NCI-H2196 treated with DMSO at 0.1 percent for 48 hours (cell line): ENCODE measurements at regions not wholly inside any gene's neighbourhood (a gene's known extent, or its start where the extent isn't known, plus 50 kb on each side); places are given as distances from the start of the nearest gene placed in this dataset.

ENCODE experiments used
- DNase-seq: peaks from one replicate; lab custom pipeline; 2025; ENCODE audit not compliant: unreplicated experiment; lab: John Stamatoyannopoulos, UW

GRCh38 chr2:239506101-239506857 lies 105.5 kb upstream of the HDAC4 start:
- DNase-seq: no peak

GRCh38 chr2:239504643-239505235 lies 103.9 kb upstream of the HDAC4 start:
- no peak for DNase-seq

GRCh38 chr2:239502430-239503186 lies 101.8 kb upstream of the HDAC4 start:
- peak; percentile 96 for DNase-seq

DNA sequence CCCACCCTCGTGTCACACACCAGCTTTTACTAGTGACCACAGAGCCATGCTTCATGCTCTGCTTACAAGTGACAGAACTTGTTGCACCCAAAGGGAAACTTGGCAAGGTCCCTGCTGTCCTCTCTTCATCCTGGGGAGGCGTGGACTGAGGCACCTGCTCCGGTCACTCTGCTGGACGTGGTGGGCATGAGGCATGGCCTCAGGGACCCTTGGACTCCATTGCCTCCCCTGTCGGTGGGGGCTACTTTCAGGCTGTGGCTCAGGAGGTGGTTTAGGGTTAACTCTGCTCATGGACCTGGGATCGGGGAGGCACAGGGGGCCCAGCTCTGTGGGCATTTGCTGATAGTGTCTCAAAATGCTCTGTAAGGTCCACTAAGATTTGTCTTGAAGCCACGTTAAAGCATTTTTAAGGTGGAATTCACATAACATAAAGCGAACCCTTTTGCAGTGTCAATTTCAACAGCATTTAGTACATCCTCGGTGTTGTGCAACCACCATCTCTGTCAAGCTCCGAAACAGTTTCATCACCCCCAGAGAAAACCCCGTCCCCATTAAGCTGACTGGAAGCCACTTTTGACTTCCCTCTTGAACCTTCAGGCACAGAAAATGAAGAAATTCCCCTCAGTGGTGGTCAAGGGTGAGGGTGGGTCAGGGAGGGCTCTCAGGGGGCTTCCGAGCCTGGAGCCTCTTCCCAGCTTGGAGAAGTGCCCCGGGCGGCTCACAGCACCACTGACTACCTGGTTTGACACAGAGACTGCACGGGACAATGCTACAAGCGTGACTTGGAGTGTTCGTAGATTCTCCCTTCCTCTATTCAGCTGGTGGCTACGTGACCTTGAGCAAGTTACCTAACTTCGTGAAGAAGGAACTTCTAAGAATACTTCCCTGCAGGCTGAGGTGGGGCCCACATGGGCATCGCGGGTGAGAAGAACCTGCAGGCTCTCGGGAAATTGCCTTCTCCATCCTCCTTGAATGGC lies 100.0 kb upstream of the HDAC4 start:
- no peak for DNase-seq

- no peak for DNase-seq
Observed at GRCh38 chr2:239499726-239500573, 99.1 kb upstream of the HDAC4 start.

GRCh38 chr2:239498981-239499634 lies 98.3 kb upstream of the HDAC4 start:
- no peak for DNase-seq

DNA sequence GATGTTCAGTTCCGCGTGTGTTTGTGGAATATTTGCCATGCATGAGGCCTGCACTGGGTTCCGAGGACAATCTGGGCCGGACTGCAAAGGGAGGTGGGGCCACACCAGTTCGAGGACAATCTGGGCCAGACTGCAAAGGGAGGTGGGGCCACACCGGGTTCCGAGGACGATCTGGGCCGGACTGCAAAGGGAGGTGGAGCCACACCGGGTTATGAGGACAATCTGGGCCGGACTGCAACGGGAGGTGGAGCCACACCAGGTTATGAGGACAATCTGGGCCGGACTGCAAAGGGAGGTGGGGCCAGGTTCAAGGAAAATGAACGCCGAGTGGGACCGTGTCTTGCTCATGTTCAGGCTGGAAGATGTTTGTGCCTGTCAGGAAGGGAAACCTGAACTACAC lies 97.8 kb upstream of the HDAC4 start:
- DNase-seq: no peak

- DNase-seq: no peak
Observed at GRCh38 chr2:239496700-239497099, 95.9 kb upstream of the HDAC4 start.

DNA sequence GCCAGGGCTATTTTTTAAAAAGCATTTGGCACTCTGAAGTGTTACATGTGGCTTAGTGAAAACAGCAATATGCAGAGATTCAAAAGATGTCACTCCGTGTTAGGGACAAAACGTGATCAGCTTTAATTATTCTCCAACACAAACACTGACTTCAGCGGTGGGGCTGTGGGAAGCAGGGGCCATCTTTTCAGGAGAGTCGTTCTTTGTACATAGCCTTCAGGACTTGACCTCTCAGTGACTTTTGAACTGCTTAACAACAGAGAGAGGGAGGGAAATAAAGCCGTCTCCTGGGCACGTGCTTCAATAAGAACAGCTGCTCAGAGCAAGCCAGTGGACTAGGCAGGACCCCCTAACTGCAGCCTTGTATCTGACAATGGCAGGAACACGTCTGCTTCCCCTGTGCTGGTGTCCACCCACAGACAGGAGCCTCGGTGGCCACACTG lies 95.0 kb upstream of the HDAC4 start:
- DNase-seq: no peak

DNA sequence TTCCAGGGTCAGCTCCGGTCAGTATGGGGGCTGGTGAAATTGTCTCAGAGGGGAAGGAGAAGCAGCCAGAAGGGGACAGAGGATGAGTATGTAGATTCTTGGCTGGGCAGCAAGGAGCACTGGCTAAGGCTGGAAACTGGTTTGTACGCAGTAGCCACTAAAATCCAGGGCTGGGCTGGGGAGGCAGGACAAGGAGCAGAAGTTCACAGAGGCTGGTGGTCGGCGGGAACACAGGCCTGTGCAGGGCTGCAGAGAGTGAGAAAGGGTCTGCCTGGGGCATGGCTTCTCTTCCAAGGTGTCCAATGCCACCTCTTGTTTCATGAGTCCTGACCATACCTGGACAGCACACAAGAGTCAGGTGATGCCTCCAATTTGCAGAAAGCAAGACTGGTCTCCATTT lies 94.4 kb upstream of the HDAC4 start:
- DNase-seq: no peak

DNA sequence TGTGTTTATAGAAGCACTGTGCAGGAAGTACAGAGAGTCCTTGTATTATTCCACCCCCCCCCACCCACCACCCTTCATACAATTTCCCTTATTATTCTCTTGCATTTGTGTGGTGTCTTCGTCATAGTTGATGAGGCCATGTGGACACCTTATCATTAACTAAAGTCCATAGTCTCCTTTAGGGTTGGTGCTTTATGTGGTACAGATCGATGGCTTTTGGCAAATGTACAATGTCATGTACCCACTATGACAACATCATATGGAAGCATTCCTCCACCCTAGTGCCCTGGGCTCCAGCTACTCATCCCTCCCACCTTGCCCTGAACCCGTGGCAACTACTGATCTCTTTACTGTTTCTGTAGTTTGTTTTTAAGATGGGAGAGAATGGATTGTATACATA lies 93.8 kb upstream of the HDAC4 start:
- no peak for DNase-seq

- DNase-seq: no peak
Observed at GRCh38 chr2:239489481-239489880, 88.7 kb upstream of the HDAC4 start.

- DNase-seq: no peak
Observed at GRCh38 chr2:239488125-239488524, 87.3 kb upstream of the HDAC4 start.

DNA sequence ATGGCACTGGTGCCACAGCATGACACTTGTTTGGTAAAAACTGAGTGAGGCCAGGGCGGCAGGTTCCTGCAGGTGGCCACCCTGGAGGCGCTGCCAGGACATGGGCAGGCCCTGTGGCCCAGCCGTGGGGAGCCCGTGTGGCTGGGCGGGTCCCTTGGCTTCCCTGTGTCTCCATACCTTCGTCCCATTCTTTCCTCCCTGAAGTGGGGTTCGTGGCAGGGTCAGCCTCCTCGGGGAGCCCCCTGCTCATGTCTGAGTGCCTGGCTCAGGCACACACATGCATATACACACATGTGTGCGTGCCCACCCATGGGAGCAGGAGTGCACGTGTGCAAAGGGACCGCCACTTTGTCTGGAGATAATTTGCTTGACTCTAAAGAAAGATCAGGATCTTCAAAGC lies 86.5 kb upstream of the HDAC4 start:
- no peak for DNase-seq

GRCh38 chr2:239485622-239486021 lies 84.8 kb upstream of the HDAC4 start:
- no peak for DNase-seq

- no peak for DNase-seq
Observed at GRCh38 chr2:239484571-239485355, 83.9 kb upstream of the HDAC4 start.

DNA sequence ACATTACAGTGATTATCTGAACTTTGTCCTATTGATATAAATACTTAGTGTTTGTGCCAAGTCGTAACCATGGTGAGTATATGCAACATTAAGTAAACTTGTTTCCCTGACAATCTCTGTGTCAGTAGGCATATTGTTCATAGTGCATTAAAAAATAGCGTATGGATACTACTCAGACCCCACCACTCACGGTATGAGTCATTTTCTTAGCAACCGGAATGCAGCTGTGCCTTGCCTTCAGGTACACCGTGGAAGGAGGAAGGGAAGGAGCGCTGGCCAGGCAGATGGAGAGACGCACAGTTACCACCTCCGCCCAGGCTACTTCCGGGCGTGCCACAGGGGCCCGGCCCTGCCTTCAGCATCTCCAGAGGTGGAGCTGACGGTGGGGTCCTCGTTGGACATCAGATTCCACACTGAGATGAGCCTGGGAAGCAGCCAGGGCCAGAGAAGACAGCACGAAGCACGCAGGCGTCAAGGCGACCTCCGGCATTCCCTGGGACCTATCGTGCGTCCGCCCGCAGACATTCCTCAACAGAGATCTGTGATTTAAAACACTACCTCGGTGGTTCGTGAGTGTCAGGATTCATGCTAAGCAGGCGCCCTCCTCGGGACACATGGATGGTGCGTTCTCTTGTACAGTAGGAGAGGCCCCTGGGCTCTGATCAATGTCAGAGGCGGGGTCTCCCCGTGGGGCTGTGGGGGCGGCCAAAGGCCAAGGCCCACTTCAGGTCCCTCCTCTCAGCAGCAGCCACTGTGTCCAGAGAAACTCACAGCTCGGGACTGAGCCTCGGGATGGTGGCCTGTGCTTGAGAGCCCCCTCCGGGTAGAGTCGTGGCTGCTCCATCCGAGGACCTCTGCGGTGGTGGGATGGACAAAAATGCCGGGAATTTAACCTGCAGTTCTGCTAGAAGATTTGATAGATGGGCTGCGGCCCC lies 82.2 kb upstream of the HDAC4 start:
- DNase-seq: no peak

- DNase-seq: no peak
Observed at GRCh38 chr2:239479471-239479870, 78.7 kb upstream of the HDAC4 start.
